ENCODE measurements at regions not wholly inside any gene's neighbourhood (a gene's known extent, or its start where the extent isn't known, plus 50 kb on each side); places are given as distances from the start of the nearest gene placed in this dataset.
A peak's percentile ranks its signal among the peaks of the same experiment; 100 is the strongest.

DNA sequence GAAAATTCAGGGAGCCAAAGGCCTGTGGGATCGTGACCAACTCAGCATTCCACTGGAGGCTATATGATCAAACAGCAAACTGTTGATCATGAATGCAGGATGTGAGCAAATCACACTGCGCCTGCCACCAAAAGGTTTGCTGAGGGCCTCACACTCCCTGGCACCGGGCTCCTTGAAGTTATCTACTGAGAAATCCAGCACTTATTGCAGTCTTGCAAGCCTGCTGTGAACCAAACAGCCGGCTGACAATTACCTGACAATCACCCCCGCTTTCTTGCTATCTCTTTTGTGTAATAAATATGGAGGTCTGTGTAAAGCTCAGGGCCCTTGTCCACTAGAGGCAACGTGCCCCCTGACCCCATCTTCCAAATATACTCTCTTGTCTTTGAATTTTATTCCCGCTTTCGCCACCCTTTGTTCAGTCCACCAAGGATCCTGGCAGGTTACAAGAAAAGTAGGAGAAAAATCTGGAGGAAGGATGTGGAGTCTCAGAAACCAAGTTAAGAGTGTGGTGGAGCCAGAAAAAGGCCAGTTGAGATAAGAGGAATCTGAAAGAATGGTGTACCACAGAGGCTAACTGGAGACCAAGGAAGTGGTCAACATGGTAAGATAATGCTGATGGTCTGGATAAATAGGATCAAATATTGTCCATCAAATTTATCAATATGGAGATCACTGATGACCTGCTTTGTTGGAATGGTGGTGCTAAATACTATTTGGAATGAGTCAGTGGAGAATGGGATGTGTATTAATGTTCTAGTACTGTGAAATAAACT is 229.2 kb downstream of the ALX1 start:
- no peak for DNase-seq (ENCODE audit: low spot score)

GRCh38 chr12:85509857-85510256 is 229.8 kb downstream of the ALX1 start:
- DNase-seq (ENCODE audit: low spot score), result peak; percentile 28

DNA sequence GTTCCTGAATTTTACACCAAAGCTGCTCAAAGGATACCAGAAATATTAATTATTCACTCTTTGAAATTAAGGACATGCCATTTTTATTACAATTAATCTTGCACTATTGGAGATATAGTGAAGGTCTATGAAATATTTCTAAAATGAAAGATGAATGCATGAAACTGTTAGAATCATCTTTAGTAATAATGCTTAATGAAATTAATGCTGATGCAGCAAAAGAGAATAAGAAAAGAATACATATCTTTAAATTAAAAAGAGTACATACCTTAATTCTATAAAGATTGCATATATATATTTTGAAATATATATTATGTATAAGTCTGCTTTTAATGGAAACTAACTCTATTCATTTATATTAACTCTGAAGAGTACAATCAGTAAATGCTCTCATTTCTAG is 236.0 kb downstream of the ALX1 start:
- no peak for DNase-seq (ENCODE audit: low spot score)

DNA sequence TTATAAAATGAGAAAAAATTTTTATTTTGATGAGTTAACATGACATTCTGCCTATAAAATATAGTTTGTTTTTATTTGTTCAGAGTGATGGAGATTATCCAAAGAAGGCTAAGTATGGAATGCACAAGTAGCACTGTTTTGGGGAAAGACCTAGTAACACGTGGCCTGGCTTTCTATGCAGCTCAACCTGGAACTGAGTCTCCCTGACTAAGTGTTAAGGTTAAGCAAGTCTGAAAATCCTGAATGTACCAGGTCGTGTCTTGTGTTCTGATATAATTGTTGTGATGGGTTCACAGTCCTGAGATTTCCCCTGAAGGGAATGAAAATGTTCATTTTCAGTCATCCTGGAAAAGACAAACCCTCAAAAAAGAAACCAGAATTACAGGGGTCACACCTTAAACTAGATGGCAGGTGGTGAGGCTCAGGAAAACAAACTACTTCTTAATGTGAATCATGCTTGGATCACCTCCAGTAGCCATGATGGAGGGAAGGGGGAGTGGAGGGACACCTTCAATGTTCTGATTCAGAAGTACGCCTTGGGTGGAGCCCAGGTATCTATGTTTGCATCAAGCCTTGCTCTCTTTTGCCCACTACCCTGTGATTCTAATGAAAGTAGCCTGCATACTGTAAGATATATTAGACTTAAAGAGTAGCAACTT is 236.8 kb downstream of the ALX1 start:
- no peak for DNase-seq (ENCODE audit: low spot score)

DNA sequence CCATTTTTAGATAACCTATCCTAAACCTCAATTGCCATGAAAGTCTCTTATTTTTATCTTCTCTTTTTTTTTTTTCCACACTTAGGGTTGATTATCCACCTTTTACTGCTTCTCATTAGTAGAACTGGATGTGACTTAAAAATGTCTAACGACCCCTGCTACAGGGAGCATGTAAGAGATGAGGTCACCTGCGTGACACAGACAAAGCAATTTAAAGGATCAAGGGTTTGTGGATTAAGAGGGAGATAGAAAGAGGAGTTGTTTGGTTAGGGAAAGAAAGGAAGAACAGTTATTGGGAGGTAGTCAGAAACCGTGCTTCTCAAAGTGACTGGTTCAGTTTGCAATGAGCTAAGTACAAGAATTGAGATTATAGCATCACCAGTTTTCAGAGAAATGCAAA is 239.1 kb downstream of the ALX1 start:
- DNase-seq (ENCODE audit: low spot score), result no peak

DNA sequence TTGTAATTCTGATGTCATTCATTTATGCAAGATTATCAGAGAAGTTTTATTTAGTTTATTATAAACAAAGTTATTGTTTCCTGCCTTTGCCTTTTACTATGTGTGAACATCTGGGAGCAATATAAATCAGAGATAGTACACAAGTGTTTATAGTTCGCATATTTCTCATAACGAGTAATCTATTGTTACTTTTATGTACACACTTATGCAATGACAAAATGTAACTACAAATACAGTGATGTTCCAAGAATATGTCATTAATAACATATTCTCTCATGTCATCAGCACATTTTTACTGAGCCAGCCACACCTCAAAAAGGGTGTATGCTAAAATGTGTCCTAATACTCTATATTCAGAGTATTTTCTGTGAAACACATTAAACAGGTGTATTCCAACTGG is 243.2 kb downstream of the ALX1 start:
- no peak for DNase-seq (ENCODE audit: low spot score)

DNA sequence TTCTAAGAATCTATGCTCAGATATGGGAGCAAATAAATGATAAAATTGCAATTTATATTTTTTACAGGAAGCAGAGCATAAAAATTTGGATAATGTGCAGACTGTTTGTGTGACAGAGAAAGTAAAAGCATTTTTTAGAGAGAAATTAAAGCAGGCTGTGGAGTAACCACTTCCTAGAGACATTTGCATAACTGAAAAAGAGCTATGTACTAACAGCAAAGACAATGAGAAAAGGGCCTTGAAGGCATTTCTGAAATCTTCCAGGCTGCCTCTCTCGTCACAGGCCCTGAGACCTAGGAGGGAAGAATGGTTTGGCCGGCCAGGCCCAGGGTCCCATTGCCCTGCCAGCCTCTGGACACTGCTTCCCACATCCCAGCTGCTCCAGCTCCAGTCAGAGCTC is 247.2 kb downstream of the ALX1 start:
- DNase-seq (ENCODE audit: low spot score), result no peak

DNA sequence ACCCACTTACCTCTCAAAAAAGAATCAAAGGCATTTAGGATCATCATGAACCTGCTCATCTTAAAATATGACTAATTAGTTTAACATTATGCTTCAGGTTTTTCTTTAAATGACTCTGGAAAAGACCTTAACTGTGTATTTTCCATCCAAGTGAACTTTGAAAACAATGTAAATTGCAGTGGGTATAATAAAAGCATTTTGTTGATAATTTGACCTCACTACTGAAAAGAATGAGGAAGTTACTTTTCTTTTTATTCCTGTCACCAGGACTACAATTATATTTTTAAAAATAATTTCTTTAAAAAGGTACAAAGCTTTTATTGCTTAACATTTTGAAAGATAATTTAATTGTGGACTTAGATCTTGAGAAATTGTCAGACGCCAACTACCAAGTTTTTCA is 249.9 kb downstream of the ALX1 start:
- DNase-seq (ENCODE audit: low spot score), result no peak

DNA sequence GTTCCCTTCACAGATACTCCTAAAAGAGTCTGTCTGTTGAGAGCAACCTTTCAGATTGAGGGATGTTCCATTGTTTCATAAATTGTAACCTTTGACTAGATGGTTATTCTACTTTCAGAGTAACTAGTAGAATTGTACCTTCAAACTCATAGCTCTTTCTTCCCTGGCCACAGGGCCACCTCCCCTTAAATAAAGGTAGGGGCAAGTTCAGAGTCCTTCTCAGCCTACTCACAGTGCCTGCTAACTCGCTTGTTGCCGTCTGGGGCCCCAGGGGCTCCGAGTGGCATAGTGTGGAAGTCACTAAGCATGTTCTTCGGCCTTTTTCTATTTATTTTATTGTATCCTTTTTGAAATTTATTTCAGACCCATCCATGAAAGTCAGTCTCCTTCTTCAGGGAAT is 250.4 kb downstream of the ALX1 start:
- no peak for DNase-seq (ENCODE audit: low spot score)

DNA sequence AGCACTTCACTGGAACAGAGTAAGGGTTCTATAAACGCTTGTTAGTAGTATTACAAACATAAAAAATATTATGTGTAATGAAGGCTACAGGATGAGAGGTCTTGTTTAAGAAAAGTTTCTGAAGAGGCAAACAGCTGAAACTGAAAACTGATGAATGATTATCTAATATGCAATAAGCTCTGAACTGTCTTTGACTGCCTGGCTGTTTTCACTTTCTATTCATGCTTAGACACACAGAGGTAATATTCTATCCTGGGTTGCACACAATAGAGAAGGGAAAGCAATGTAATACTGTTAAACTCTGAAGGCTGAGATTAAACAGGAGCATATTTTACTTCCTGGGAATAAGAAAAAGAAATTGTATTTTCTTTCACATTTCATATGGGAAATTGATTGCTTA is 251.3 kb downstream of the ALX1 start:
- DNase-seq (ENCODE audit: low spot score), result no peak

GRCh38 chr12:85549640-85550039 is 269.6 kb downstream of the ALX1 start:
- no peak for DNase-seq (ENCODE audit: low spot score)

GRCh38 chr12:85550924-85551323 is 270.9 kb downstream of the ALX1 start:
- DNase-seq (ENCODE audit: low spot score), result no peak

- DNase-seq (ENCODE audit: low spot score), result no peak
Observed at GRCh38 chr12:85552461-85552860, 272.4 kb downstream of the ALX1 start.

DNA sequence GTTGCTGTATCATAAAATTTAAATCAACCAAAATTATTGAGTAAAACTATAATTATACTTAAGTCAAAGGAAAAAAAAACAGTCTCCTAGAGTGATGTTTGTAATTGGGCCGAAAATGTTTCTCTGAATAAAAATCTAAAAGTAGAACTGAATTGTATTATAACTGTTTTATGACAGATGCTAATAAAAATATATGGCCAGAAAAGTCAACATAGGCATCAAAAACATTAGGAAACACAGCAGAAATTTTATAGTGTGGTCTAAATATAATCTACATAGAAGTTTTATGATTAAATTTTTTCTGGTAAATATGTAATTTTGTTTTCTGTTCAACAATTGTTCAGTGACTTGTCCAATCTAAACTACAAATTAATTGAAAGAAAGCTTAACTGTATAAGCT is 277.8 kb downstream of the ALX1 start:
- DNase-seq (ENCODE audit: low spot score), result no peak

- DNase-seq (ENCODE audit: low spot score), result no peak
Observed at GRCh38 chr12:85558684-85559083, 277.5 kb downstream of the RASSF9 start.

DNA sequence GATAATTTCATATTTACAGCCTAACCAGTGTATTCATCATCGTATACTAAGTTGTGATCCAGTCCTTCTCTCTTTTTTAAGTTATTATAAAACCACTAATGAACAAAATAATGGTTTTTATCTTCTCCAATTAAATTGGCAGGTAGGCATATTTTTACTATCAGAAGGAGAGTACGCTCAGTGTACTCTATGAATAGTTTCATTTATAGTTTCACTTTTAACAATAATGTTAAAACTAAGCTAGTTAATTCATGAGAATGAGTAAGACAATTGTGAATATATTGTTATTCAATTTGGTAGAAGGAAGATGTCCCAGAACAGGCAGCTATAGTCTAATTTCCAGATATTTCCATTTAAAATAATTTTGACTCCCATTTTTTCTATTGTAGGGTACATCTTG is 277.1 kb downstream of the RASSF9 start:
- DNase-seq (ENCODE audit: low spot score), result no peak

DNA sequence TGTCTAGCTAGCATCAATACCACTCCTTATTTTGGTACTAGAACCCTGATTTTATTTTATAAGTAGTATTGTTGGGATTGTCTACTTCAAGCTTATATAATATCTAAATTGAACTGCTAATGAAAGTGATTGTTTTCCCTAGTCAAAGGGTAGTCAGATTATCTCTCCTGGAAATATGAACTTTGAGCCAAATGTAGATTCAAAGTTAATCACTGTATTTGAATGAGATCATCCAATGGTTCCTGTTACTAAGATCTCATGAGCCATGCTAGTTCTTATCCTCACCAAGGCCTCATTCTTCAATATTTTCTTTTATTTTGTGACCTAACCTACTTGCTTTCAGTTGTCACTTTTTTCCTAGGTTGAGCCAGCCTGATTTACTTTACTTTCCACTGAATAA is 276.7 kb downstream of the RASSF9 start:
- DNase-seq (ENCODE audit: low spot score), result no peak

GRCh38 chr12:85562765-85563164 is 273.4 kb downstream of the RASSF9 start:
- DNase-seq (ENCODE audit: low spot score), result no peak

- no peak for DNase-seq (ENCODE audit: low spot score)
Observed at GRCh38 chr12:85564786-85565185, 271.4 kb downstream of the RASSF9 start.

GRCh38 chr12:85568395-85569103 is 267.7 kb downstream of the RASSF9 start:
- no peak for DNase-seq (ENCODE audit: low spot score)

GRCh38 chr12:85569261-85569660 is 266.9 kb downstream of the RASSF9 start:
- DNase-seq (ENCODE audit: low spot score), result no peak

DNA sequence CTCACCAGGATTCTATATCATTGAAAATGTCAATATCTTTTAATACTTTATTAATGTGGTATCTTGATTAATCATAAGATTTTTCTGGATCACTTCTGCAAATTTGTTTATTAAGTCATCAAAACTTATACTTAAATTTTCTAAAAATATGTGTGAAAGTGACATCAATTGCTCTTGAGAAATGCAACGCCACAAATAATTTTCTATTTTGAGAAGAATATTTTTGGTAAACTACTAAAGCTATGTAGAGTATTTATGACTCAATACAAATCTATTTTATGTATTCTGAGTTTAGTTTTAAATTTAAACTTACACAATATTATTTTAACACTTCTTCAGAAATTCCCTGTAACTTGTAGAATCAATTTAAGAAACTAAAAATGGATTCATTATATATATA is 263.3 kb downstream of the RASSF9 start:
- no peak for DNase-seq (ENCODE audit: low spot score)

- DNase-seq (ENCODE audit: low spot score), result no peak
Observed at GRCh38 chr12:85573635-85574214, 262.5 kb downstream of the RASSF9 start.

Data from A172 (cell line).